ENCODE measurements at regions not wholly inside any gene's neighbourhood (a gene's known extent, or its start where the extent isn't known, plus 50 kb on each side); places are given as distances from the start of the nearest gene placed in this dataset.

GRCh38 chr4:27381815-27382214 lies 521.2 kb downstream of the STIM2 start:
- H3K4me2 ChIP-seq (ENCODE audit: control insufficient read depth, insufficient read depth), result no peak overlapping the region
- no TSS peak for BruUV-seq (replicated peaks)

More at GRCh38 chr4:27381815-27382214, 521.2 kb downstream of the STIM2 start:
- CTCF ChIA-PET, result no interaction called here
- POLR2A ChIA-PET, result no interaction called here
- SMC1A ChIA-PET (ENCODE audit: uncharacterized antibody, unreplicated experiment), result interaction anchor here (0.7 kb wide), 1 partner anchor 42 kb away, joined by 4 read pairs; no protein-coding TSS in a partner anchor
- H3K9me3 ChIP-seq (replicated peaks; ENCODE audit: control insufficient read depth, insufficient read depth, low read length), result no peaks in the 10 kb centered on the region
- H4K20me1 ChIP-seq (ENCODE audit: control insufficient read depth, insufficient read depth), result no peaks in the 10 kb centered on the region
- DNase-seq (ENCODE audit: low read depth, low spot score), result no peak
- H3K9ac ChIP-seq (ENCODE audit: control insufficient read depth, insufficient read depth, low read length), result no peak overlapping the region
- TF ChIP-seq NFYA (IDR thresholded peaks at IDR 0.05; ENCODE audit: borderline replicate concordance, low read depth, low read length), result no peak
- no peak for TF ChIP-seq SPI1 (IDR thresholded peaks at IDR 0.05; ENCODE audit: borderline replicate concordance, insufficient read depth, low read depth, low read length)
- TF ChIP-seq ZNF207 (IDR thresholded peaks at IDR 0.05; ENCODE audit: borderline replicate concordance), result no peak
- TF ChIP-seq SIX5 (IDR thresholded peaks at IDR 0.05; ENCODE audit: low read depth, low read length, severe bottlenecking), result no peak
- no peak for TF ChIP-seq EGR1 (IDR thresholded peaks at IDR 0.05; ENCODE audit: borderline replicate concordance in 1 of 2, low read depth in 2 of 2, low read length in 2 of 2)
- TF ChIP-seq BCLAF1 (IDR thresholded peaks at IDR 0.05), result no peak
- TF ChIP-seq ZBTB33 (IDR thresholded peaks at IDR 0.05), result no peak
- no peak for TF ChIP-seq BRCA1 (IDR thresholded peaks at IDR 0.05; ENCODE audit: low read depth, low read length)
- no peak for TF ChIP-seq MEF2B (IDR thresholded peaks at IDR 0.05; ENCODE audit: partially characterized antibody, poor library complexity, severe bottlenecking)
- no peak for TF ChIP-seq EP300 (IDR thresholded peaks at IDR 0.05; ENCODE audit: borderline replicate concordance in 1 of 2, control insufficient read depth in 1 of 2, low read depth in 2 of 2, low read length in 2 of 2)
- no peak for TF ChIP-seq ZSCAN29 (IDR thresholded peaks at IDR 0.05)
- no peak for TF ChIP-seq SMAD5 (IDR thresholded peaks at IDR 0.05; ENCODE audit: low read depth)
- TF ChIP-seq ELK1 (IDR thresholded peaks at IDR 0.05; ENCODE audit: low read depth, low read length), result no peak
- TF ChIP-seq TCF3 (IDR thresholded peaks at IDR 0.05; ENCODE audit: borderline replicate concordance, insufficient read depth, low read depth, low read length), result no peak
- no peak for TF ChIP-seq RB1 (IDR thresholded peaks at IDR 0.05; ENCODE audit: borderline replicate concordance)
- no peak for TF ChIP-seq IRF4 (IDR thresholded peaks at IDR 0.05; ENCODE audit: low read depth, low read length)
- 43% methylated on average over 4 of the region's 4 CpGs for WGBS (ENCODE audit: insufficient coverage, insufficient replicate concordance, low lambda C conversion rate, missing lambda C conversion rate)
- H3K27me3 ChIP-seq (replicated peaks in 1 of 2; ENCODE audit: control insufficient read depth in 2 of 2, insufficient read depth in 2 of 2, low read length in 1 of 2), result no peaks in the 10 kb centered on the region
- intact Hi-C loops (cut with micrococcal nuclease; ENCODE audit: unreplicated experiment), result no loop called here
- in situ Hi-C loops (cut with MboI), result no loop called here
- no peak overlapping the region for H3K27ac ChIP-seq (ENCODE audit: control insufficient read depth, insufficient read depth)
- no peak overlapping the region for H3K4me3 ChIP-seq
- no peak for FAIRE-seq
- H3K4me1 ChIP-seq (ENCODE audit: control insufficient read depth, insufficient read depth, low read length), result no peaks in the 10 kb centered on the region
- H3K36me3 ChIP-seq (ENCODE audit: control insufficient read depth in 2 of 2, insufficient read depth in 2 of 2, low read length in 1 of 2), result no peaks in the 10 kb centered on the region
- H2AFZ ChIP-seq (ENCODE audit: control insufficient read depth, low read depth, low read length), result no peak overlapping the region
- RAD21 ChIA-PET (ENCODE audit: unreplicated experiment), result no interaction called here
- no peak for ATAC-seq
- H3K79me2 ChIP-seq (ENCODE audit: control insufficient read depth, insufficient read depth, low read length), result no peaks in the 10 kb centered on the region

Measured in GM12878 (cell line).